Upper lobe of left lung (tissue), 4 donors: ENCODE measurements at regions not wholly inside any gene's neighbourhood (a gene's known extent, or its start where the extent isn't known, plus 50 kb on each side); places are given as distances from the start of the nearest gene placed in this dataset.

Experiments used
- EP300 ChIP-seq, 4 donors: sonication (generic); formaldehyde crosslinking; IDR thresholded peaks; one replicate each; pipeline ENCODE4 v1.5.1; 2017; ENCODE audit warnings: antibody characterized with exemption in 4 of 4, control low read depth in 2 of 4
- POLR2A ChIP-seq, 4 donors: fragments of 450-650 bp; IDR thresholded peaks; one replicate each; pipeline ENCODE4 v1.5.1; 2016 to 2017; ENCODE audit warnings: antibody characterized with exemption in 4 of 4, mild to moderate bottlenecking in 2 of 4
- POLR2AphosphoS5 ChIP-seq, 2 donors: sonication (generic); formaldehyde crosslinking; IDR thresholded peaks; one replicate each; pipeline ENCODE4 v1.5.1; 2017; ENCODE audit warnings: antibody characterized with exemption in 2 of 2

- TF ChIP-seq POLR2A (IDR thresholded peaks at IDR 0.05) (no peak), EP300 (IDR thresholded peaks at IDR 0.05) (no peak), POLR2AphosphoS5 (IDR thresholded peaks at IDR 0.05) (no peak)
Measured at GRCh38 chr10:9158675-9159074, 1104.2 kb downstream of the GATA3 start.
